Natural killer cell treated with Interleukin-12 subunit alpha and Interleukin-12 subunit beta and Interleukin-15 and Interleukin-18, amount 100 ng/mL, for 72 hours (primary cell): ENCODE measurements at regions not wholly inside any gene's neighbourhood (a gene's known extent, or its start where the extent isn't known, plus 50 kb on each side); places are given as distances from the start of the nearest gene placed in this dataset.
"Not testable (repeated sequence)": the region's sequence is repeated elsewhere in the genome, so short reads cannot be mapped to it uniquely, and the experiment has no call there.

Experiments
- ATAC-seq, 2 donors: fragments of 150-1000 bp; cut with Tn5 transposase in 1 of 2; sonication (Bioruptor Pico), chemical (Tn5 transposase) in 1 of 2; 2 replicates each; pipeline ENCODE4 v1.10.0; 2021
- DNase-seq: peaks from one replicate; pipeline ENCODE4 v3.0.0; 2022; ENCODE audit warnings: low spot score
- H3K27ac Mint-ChIP-seq, 2 donors: 1 replicate in 1 of 2; 2 replicates in 1 of 2; pipeline ENCODE4 v1.8.0; 2022; ENCODE audit warnings: mixed read lengths in 2 of 2, mild to moderate bottlenecking in 1 of 2, moderate library complexity in 1 of 2
- H3K27me3 Mint-ChIP-seq, 2 donors: 1 replicate in 1 of 2; 2 replicates in 1 of 2; pipeline ENCODE4 v1.8.0; 2022; ENCODE audit warnings: mixed read lengths in 2 of 2
- H3K36me3 Mint-ChIP-seq: one replicate; pipeline ENCODE4 v1.8.0; 2022; ENCODE audit warnings: mixed read lengths
- H3K4me1 Mint-ChIP-seq, 2 donors: 1 replicate in 1 of 2; 2 replicates in 1 of 2; pipeline ENCODE4 v1.8.0; 2022; ENCODE audit warnings: low read depth in 2 of 2, mixed read lengths in 2 of 2, mild to moderate bottlenecking in 1 of 2
- H3K4me3 Mint-ChIP-seq: one replicate; pipeline ENCODE4 v1.8.0; 2022; ENCODE audit warnings: mixed read lengths
- H3K9me3 Mint-ChIP-seq: 2 replicates; pipeline ENCODE4 v1.8.0; 2022; ENCODE audit warnings: mixed read lengths

GRCh38 chr1:244329591-244330317, 122.0 kb downstream of the ADSS2 start:
- Mint-ChIP-seq H3K27me3 (peaks cover 0 to 7% of the 10 kb centered on the region in 2 donors), H3K4me3 (no peak overlapping the region), H3K27ac (no peak overlapping the region), H3K4me1 (peaks cover 33 to 35% of the 10 kb centered on the region in 2 donors), H3K36me3 (no peaks in the 10 kb centered on the region), H3K9me3 (no peaks in the 10 kb centered on the region)
- DNase-seq (no peak), ATAC-seq (no peak)

DNA sequence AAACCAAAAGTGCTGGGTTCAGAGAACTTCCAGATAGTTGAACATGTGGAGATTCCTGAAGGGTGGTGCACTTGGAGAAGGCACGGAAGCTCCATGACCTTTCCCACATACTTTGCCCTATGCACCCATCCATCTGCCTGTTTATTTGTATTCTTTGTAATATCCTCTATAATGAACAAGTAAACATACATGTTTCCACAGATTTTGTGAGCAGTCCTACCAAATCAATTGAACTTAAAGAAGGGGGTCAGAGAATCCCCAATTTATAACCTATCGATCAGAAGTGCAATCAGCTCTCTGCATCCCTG, 121.4 kb downstream of the ADSS2 start:
- Mint-ChIP-seq H3K4me3 (no peak overlapping the region), H3K27me3 (peaks cover 0 to 7% of the 10 kb centered on the region in 2 donors), H3K27ac (no peak overlapping the region), H3K9me3 (no peaks in the 10 kb centered on the region), H3K36me3 (no peaks in the 10 kb centered on the region), H3K4me1 (peaks cover 28 to 30% of the 10 kb centered on the region in 2 donors)
- no peak for ATAC-seq
- DNase-seq: no peak

DNA sequence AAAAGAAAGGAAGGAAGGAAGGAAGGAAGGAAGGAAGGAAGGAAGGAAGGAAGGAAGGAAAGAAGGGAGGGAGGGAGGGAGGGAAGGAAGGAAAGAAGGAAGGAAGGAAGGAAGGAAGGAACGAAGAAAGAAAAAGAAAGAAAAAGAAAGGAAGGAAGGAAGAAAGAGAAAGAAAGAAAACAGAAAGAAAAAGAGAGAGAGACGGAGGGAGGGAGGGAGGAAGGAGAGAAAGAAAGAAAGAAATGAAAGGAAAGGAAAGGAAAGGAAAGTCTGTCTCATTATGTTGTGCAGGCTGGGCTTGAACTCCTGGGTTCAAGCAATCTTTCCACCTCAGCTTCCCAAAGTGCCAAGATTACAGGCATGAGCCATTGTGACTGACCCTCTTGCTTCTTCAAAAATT, 118.9 kb downstream of the ADSS2 start:
- H3K27me3 Mint-ChIP-seq, H3K9me3 Mint-ChIP-seq, H3K27ac Mint-ChIP-seq, ATAC-seq, H3K36me3 Mint-ChIP-seq, DNase-seq: not testable (repeated sequence)
- Mint-ChIP-seq H3K4me3 (peak overlapping the region; percentile 5), H3K4me1 (peaks cover 5 to 12% of the 10 kb centered on the region in 2 donors)

GRCh38 chr1:244334315-244334714, 117.4 kb downstream of the ADSS2 start:
- ATAC-seq, H3K36me3 Mint-ChIP-seq, H3K27ac Mint-ChIP-seq, H3K4me3 Mint-ChIP-seq, H3K27me3 Mint-ChIP-seq, DNase-seq, H3K9me3 Mint-ChIP-seq, H3K4me1 Mint-ChIP-seq: not testable (repeated sequence)

DNA sequence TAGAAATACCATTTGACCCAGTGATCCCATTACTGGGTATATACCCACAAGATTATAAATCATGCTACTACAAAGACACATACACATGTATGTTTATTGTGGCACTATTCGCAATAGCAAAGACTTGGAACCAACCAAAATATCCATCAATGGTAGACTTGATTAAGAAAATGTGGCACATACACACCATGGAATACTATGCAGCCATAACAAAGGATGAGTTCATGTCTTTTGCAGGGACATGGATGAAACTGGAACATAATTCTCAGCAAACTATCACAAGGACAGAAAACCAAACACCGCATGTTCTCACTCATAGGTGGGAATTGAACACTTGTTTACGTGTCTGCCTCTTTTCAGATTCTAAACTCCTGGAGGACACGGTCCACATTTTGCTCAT, 116.9 kb downstream of the ADSS2 start:
- H3K4me3 Mint-ChIP-seq, DNase-seq, H3K36me3 Mint-ChIP-seq, H3K4me1 Mint-ChIP-seq, ATAC-seq, H3K27me3 Mint-ChIP-seq, H3K9me3 Mint-ChIP-seq, H3K27ac Mint-ChIP-seq: not testable (repeated sequence)

GRCh38 chr1:244335456-244335855, 116.3 kb downstream of the ADSS2 start:
- H3K4me1 Mint-ChIP-seq: peaks cover 5 to 10% of the 10 kb centered on the region in 2 donors
- ATAC-seq: no peak

DNA sequence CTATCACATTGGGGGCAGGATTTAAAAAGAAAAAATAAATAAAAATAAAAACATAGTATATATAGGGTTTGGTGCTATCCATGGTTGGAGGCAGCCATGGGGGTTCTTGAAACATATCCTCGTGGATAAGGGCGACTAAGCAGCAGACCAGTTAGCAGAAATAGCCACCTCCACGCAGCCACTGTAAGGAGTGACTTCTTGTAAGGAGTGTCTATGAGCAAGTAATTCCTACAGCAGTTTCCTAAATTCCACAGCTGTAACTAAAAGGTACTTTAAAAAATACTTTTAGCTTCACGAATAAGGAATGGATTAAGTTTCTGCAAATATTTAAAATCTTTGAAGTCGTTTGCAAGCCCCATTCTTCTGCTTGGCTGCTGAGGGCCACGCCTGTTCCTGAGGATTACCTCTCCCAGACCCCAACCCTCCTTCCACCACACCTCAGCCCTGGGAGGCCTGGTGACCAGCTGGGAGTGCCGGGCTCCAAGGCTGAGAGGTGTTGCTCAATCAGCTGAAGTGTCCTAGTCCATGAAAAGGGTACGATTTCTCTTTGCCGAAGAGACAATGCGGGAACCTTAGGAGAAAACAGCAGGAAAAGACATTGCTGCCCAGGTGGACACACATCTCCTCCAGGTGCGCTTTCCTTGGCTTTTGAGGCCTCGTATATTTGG, 115.3 kb downstream of the ADSS2 start:
- Mint-ChIP-seq H3K4me1 (peaks cover 7 to 11% of the 10 kb centered on the region in 2 donors), H3K4me3 (no peak overlapping the region), H3K27ac (no peak overlapping the region), H3K9me3 (no peaks in the 10 kb centered on the region), H3K36me3 (no peaks in the 10 kb centered on the region), H3K27me3 (peaks cover 0 to 7% of the 10 kb centered on the region in 2 donors)
- ATAC-seq (no peak), DNase-seq (no peak)

More at GRCh38 chr1:244335456-244335855, 116.3 kb downstream of the ADSS2 start:
- H3K27ac Mint-ChIP-seq: no peak overlapping the region
- H3K27me3 Mint-ChIP-seq: peaks cover 0 to 7% of the 10 kb centered on the region in 2 donors
- no peaks in the 10 kb centered on the region for H3K9me3 Mint-ChIP-seq
- no peak for DNase-seq
- H3K4me3 Mint-ChIP-seq: no peak overlapping the region
- H3K36me3 Mint-ChIP-seq: no peaks in the 10 kb centered on the region

GRCh38 chr1:244337839-244338238, 113.9 kb downstream of the ADSS2 start:
- no peak overlapping the region for H3K4me3 Mint-ChIP-seq
- no peak for DNase-seq
- peaks cover 8 to 13% of the 10 kb centered on the region in 2 donors for H3K4me1 Mint-ChIP-seq
- H3K9me3 Mint-ChIP-seq: no peaks in the 10 kb centered on the region
- H3K27me3 Mint-ChIP-seq: no peaks in the 10 kb centered on the region
- no peak for ATAC-seq
- H3K27ac Mint-ChIP-seq: no peak overlapping the region
- H3K36me3 Mint-ChIP-seq: no peaks in the 10 kb centered on the region

- no peak overlapping the region for H3K4me3 Mint-ChIP-seq
- no peaks in the 10 kb centered on the region for H3K27me3 Mint-ChIP-seq
- no peaks in the 10 kb centered on the region for H3K9me3 Mint-ChIP-seq
- H3K36me3 Mint-ChIP-seq: no peaks in the 10 kb centered on the region
- DNase-seq: no peak
- peaks cover 8 to 11% of the 10 kb centered on the region in 2 donors for H3K4me1 Mint-ChIP-seq
- no peak overlapping the region for H3K27ac Mint-ChIP-seq
- no peak for ATAC-seq
Measured at GRCh38 chr1:244339073-244339692, 112.5 kb downstream of the ADSS2 start.

- Mint-ChIP-seq H3K27ac (no peak overlapping the region), H3K27me3 (no peaks in the 10 kb centered on the region), H3K4me1 (peaks cover 7 to 8% of the 10 kb centered on the region in 2 donors), H3K9me3 (no peaks in the 10 kb centered on the region), H3K36me3 (no peaks in the 10 kb centered on the region), H3K4me3 (no peak overlapping the region)
- DNase-seq: no peak
- ATAC-seq: no peak
Measured at GRCh38 chr1:244339776-244340175, 111.9 kb downstream of the ADSS2 start.

DNA sequence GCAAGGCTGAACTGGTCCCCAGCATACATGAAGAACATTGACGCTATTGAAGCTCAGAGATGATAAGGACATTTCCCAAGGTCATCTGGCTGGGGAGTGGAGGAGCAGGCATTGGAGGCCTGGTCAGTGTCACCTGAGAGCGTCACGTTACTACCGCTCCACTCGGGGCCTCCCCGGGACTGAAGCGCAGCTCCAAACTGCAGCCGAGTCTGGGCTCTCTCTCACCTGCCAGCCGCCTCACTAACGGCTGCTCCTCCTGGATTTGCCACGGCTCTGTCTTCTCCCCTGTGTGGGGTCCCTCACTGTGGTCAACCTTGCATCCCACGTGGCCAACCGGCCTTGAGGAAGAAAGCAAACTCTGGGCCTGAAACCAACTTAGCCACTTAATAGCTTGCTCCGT, 111.3 kb downstream of the ADSS2 start:
- no peaks in the 10 kb centered on the region for H3K27me3 Mint-ChIP-seq
- no peaks in the 10 kb centered on the region for H3K9me3 Mint-ChIP-seq
- no peak overlapping the region for H3K27ac Mint-ChIP-seq
- ATAC-seq (no peak), DNase-seq (no peak)
- no peak overlapping the region for H3K4me3 Mint-ChIP-seq
- H3K36me3 Mint-ChIP-seq: no peaks in the 10 kb centered on the region
- H3K4me1 Mint-ChIP-seq: peaks cover 7 to 8% of the 10 kb centered on the region in 2 donors

GRCh38 chr1:244341455-244342450, 110.0 kb downstream of the ADSS2 start:
- peak overlapping the region; percentile 54 to 83 for H3K27ac Mint-ChIP-seq
- H3K4me1 Mint-ChIP-seq: peaks cover 7 to 13% of the 10 kb centered on the region in 2 donors
- DNase-seq (no peak), ATAC-seq (peak; percentile 65 to 83)
- H3K9me3 Mint-ChIP-seq: no peaks in the 10 kb centered on the region
- no peaks in the 10 kb centered on the region for H3K27me3 Mint-ChIP-seq
- no peaks in the 10 kb centered on the region for H3K36me3 Mint-ChIP-seq
- peak overlapping the region; percentile 39 for H3K4me3 Mint-ChIP-seq

DNA sequence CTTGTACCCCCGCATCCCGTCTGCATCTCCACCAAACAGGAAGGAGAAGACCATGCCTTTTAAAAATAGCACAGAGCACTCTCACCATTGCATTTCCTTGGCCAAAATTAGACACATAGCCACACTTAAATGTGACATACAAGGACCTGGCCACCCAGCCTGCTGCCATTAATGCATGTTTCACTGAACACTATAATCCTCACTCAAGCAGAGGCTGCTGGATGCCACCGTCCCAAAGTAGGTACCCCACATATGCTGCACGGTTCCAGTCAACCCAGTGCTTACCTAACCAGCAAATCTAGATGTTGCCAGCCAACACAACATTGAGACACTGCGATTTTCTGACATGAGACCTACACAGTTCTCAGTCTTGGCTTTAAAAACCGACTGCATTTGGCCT, 107.7 kb downstream of the ADSS2 start:
- H3K4me3 Mint-ChIP-seq: no peak overlapping the region
- H3K27ac Mint-ChIP-seq: no peak overlapping the region
- peaks cover 7 to 13% of the 10 kb centered on the region in 2 donors for H3K4me1 Mint-ChIP-seq
- DNase-seq (no peak), ATAC-seq (no peak)
- no peaks in the 10 kb centered on the region for H3K36me3 Mint-ChIP-seq
- no peaks in the 10 kb centered on the region for H3K27me3 Mint-ChIP-seq
- no peaks in the 10 kb centered on the region for H3K9me3 Mint-ChIP-seq
